Stimulated activated CD8-positive, alpha-beta memory T cell treated with anti-CD3 and anti-CD28 coated beads, Interleukin-12 subunit alpha, Interleukin-12 subunit beta, amount 100 ng/mL, for 1 hour (primary cell): ENCODE measurements at regions not wholly inside any gene's neighbourhood (a gene's known extent, or its start where the extent isn't known, plus 50 kb on each side); places are given as distances from the start of the nearest gene placed in this dataset.

Experiments used
- DNase-seq: peaks from one replicate; pipeline ENCODE4 v3.0.0-alpha.2; 2020; ENCODE audit warnings: low read depth

DNA sequence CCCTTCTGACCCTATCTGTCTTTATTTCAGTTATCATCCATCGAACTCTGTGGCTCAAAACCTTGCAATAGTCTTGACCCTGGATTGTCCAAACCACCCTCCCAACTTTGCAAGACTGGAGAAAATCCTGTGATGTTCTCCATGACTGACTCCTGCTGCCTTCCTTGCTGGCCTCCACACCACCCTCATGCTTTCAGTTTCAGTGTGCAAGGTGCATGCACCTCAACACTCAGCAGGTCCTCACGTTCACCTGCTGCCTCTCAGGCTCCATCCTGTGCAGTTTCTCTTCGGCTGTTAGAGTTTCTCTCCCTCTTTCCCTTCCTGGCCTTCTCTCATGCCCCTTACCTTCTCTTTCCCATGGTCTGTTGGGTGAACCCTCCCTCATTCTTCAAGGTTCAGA is 59.4 kb upstream of the ASIC2 start:
- DNase-seq, result no peak

DNA sequence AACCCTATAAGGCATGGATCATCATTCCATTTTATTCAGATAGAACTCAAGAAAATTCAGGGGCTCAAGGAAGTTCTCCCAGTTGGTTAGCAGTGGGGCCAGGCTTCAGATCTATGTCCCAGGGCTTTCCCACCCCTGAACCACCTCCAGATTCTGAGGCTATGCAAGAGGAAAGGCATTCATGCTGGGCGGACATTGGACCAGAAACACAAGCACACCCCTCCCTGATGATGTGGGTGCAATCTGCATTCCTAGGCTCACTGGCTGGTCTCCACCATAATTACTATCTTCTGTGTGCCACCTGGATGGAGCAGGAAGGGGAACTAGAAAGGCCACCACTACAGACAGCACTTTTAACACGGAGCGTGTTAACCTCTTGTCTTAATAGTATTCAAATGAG is 63.2 kb upstream of the ASIC2 start:
- DNase-seq, result no peak

DNA sequence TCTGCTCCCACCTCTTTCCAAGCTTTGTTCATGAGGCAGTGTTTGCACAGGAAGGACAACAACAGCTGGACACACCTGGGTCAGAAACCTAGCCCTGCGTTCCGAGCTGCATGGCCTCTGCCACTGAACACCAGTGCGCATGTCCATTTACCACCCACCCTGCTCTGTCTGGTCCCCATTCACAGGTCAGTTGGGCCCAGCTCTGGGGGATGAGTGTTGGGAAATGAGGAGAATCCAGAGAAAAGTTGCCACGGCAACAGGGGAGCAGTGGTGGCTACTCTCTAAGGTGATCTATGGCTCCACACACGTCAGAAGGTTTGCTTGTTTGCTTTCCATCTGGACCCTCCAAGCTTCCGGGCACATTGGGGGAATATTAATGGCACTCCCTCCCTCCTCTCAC is 70.4 kb upstream of the ASIC2 start:
- DNase-seq, result no peak

- DNase-seq, result no peak
These were observed 73.9 kb upstream of the ASIC2 start for GRCh38 chr17:33366960-33367359.

- no peak for DNase-seq
These were observed 76.1 kb upstream of the ASIC2 start for GRCh38 chr17:33369149-33369548.

GRCh38 chr17:33369876-33370275 is 76.8 kb upstream of the ASIC2 start:
- no peak for DNase-seq

- DNase-seq, result no peak
These were observed 77.3 kb upstream of the ASIC2 start for GRCh38 chr17:33370401-33370800.

DNA sequence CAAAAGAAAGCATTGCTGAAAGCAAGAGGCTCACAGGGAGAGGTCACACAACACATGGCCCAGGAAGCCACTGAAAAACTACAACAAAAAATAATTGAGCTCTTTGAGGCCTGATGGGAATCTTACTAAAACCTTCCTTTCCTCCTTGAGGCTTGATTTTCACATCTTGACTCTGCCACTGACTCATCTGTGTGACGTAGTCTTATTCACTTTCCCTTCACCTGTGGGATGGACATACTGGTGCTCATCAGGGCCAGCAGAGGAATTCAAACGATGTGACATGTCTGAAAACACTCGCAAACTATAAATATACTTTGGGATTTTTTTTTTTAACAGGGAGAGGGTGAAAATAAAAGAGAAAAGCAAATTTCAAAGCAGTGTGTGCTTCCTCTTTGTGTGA is 78.3 kb upstream of the ASIC2 start:
- DNase-seq, result no peak

GRCh38 chr17:33373273-33373672 is 80.2 kb upstream of the ASIC2 start:
- DNase-seq, result no peak

GRCh38 chr17:33375103-33375502 is 82.0 kb upstream of the ASIC2 start:
- DNase-seq, result no peak

DNA sequence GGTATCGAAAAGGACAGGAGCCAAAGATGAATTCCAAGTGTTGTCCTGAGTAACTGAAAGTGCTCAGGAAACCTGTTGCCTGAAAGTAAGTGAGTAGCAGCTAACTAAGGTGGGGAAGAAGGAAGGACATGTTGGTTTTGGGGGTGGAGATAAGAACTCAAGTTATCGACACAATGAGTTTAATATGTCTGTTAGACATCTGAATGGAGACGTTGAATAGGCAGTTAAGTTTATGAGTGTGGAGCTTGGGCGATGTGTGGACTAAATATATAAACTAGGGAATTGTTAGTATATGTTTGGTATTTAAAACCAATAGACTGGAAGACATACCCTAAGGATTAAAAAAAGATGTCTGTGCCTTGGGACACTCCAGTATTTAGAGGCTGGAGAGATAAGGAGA is 82.7 kb upstream of the ASIC2 start:
- DNase-seq, result no peak

GRCh38 chr17:33377837-33378595 is 84.9 kb upstream of the ASIC2 start:
- no peak for DNase-seq

DNA sequence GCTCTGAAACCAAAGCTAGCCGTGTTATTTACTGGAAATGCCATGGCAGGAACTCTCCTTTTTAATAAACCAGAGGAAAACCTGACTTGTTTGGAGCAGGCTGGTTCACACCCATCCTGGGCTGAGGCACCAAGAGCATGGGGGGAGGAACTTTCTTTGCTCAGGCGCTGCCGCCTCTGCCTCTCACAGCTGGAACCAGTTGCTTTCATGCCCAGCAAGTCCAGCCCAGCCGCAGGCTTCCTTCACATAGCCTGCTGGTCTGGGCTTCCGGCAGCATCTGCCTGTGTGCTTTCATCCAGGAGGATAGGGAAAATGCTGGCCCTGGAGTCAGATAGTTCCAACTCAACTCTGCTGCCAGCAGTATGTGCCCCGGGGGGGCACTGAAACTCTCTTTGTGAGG is 88.1 kb upstream of the ASIC2 start:
- no peak for DNase-seq

GRCh38 chr17:33383488-33384023 is 90.5 kb upstream of the ASIC2 start:
- no peak for DNase-seq

GRCh38 chr17:33385133-33385532 is 92.0 kb upstream of the ASIC2 start:
- no peak for DNase-seq

DNA sequence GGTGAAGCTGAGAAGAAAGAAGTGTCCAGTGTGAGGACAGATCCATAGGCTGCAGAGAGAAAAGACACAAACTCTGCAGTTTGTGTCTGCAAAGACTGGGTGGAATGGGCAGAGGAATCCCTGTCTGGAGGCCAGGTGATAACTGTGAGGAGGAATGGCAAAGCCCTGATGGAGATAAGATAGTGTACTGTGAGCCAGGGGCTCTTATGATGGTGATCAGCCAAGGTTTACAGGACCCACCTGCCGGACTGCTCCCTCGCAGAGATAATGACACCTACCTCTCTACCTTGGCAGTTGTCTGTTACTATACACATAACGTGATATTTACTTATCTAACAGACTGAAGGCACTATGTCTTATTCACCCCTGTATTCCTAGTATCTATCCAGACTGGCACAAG is 92.6 kb upstream of the ASIC2 start:
- no peak for DNase-seq

DNA sequence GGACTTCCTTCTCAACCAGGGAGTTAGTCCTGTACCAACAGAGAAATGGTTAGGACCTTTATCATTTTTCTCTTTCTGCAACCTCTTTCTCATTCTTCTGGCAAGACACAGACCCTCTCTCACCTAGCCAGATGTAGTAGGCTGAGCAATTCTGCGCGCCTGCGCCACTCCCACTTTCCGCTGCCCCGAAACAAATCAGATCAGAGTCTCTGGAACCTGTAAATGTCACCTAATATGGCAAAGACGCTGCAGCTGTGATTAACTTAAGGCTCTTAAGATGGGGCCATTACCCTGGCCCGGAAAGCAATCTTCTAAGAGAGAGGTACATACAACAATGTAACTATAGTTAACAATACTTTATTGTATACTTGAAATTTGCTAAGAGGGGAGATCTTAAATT is 94.3 kb upstream of the ASIC2 start:
- no peak for DNase-seq

DNA sequence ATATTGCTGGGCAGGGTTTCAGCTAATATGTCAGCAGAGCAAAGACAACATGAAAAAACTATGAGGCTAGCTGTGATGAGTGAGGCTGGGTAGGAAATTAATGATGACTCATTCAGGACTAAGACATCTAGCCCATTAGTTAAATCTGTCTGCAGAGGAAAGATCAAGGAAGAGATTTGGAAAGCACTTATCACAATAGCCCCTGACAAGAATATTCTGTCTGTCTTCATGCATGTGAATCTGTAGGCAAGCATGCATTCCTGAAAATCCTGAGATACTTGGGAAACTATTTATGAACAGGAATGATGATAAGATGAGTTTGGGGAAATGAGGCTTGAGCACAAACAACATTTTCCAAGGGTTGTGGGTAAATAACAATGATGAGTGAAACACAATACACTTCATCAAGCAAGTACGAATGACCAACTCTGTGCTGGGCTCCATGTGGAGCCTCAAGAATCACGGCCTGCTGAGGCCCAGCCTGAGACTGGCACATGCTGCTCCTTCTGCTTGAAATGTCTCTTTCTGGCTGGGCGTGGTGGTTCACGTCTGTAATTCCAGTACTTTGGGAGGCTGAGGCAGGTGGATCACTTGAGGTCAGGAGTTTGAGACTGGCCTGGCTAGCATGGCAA is 96.5 kb upstream of the ASIC2 start:
- DNase-seq, result no peak

DNA sequence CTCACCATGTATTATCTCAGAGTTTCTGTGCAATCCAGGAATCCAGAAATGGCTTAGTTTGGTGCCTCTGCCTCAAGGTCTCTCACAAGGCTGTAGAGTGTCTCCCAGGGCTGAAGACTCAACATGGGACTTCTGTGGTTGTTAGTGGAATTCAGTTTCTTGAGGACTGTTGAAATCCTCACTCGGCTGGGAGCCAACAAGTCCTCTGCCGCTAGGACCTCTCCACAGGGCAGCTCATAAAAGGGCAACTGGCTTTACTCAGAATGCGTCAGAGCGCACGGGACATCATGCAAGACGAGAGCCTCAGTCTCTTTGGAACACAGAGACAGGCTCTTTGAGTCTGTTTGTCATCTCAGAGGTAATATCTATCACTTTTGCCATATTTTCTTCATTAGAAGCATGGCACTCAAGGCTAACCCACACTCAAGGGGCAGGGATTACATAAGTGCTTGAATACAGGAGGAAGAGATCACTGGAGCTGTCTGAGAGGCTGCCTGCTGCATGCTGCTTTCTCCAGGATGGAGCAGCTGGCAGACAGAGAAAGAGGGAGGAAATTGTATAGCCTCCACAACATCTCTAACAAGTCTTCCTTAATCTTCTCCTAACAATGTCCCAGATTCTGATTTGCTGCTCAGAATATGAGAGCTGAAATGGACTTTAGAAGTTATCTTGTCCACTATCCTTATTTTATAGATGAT is 97.5 kb upstream of the ASIC2 start:
- no peak for DNase-seq

- DNase-seq, result no peak
These were observed 103.7 kb upstream of the ASIC2 start for GRCh38 chr17:33396818-33397217.

DNA sequence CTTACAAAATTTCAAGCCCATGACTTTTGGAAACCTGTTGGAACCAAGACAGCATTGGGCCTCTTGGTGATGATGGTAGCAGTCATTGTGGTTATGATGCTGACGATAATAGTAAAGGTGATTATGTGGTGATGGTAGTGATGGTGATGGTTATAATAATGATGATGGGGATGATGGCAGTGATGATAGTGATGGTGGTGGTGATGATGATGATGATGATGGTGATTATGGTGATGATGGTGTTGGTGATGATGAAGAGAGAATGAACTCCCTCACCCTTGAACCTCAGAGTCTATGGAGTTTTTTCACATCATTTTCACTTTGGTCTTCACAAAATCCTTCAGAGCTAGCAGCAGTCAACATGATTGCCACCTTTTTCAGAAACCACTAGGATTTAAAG is 105.3 kb upstream of the ASIC2 start:
- no peak for DNase-seq

GRCh38 chr17:33401249-33401648 is 108.2 kb upstream of the ASIC2 start:
- DNase-seq, result no peak

GRCh38 chr17:33403194-33403593 is 110.1 kb upstream of the ASIC2 start:
- DNase-seq, result no peak
